Activated CD8-positive, alpha-beta memory T cell treated with anti-CD3 and anti-CD28 coated beads, Interleukin-2, amount 10 ng/mL, durations not matched to agents 7 days and 5 days (primary cell): ENCODE measurements at regions not wholly inside any gene's neighbourhood (a gene's known extent, or its start where the extent isn't known, plus 50 kb on each side); places are given as distances from the start of the nearest gene placed in this dataset.
"Not testable (repeated sequence)": the region's sequence is repeated elsewhere in the genome, so short reads cannot be mapped to it uniquely, and the experiment has no call there.

Experiments
- ATAC-seq: fragments of 150-1000 bp; cut with Tn5 transposase; one replicate; pipeline ENCODE4 v1.10.0; 2021; ENCODE audit warnings: moderate library complexity
- CTCF ChIA-PET: fragments of 350-600 bp; sonication (Branson Sonifier 250); formaldehyde crosslinking; loops from one replicate; lab custom pipeline; 2021; ENCODE audit warnings: antibody characterized with exemption; lab: Charles Lee
- DNase-seq: peaks from one replicate; pipeline ENCODE4 v3.0.0-alpha.2; 2020
- H3K27ac Mint-ChIP-seq: one replicate; pipeline ENCODE4 v1.8.0; 2021; ENCODE audit warnings: mild to moderate bottlenecking, mixed read lengths
- H3K27me3 Mint-ChIP-seq: one replicate; pipeline ENCODE4 v1.8.0; 2021; ENCODE audit warnings: mixed read lengths
- H3K36me3 Mint-ChIP-seq: one replicate; pipeline ENCODE4 v1.8.0; 2021; ENCODE audit warnings: mild to moderate bottlenecking, mixed read lengths
- H3K4me1 Mint-ChIP-seq: one replicate; pipeline ENCODE4 v1.8.0; 2021; ENCODE audit warnings: mixed read lengths
- H3K4me3 Mint-ChIP-seq: one replicate; pipeline ENCODE4 v1.8.0; 2021; ENCODE audit warnings: mild to moderate bottlenecking, moderate library complexity, mixed read lengths
- H3K9me3 Mint-ChIP-seq: one replicate; pipeline ENCODE4 v1.8.0; 2022; ENCODE audit warnings: low read depth, mixed read lengths

- H3K4me1 Mint-ChIP-seq, CTCF ChIA-PET, DNase-seq, H3K36me3 Mint-ChIP-seq, H3K4me3 Mint-ChIP-seq, ATAC-seq, H3K9me3 Mint-ChIP-seq, H3K27me3 Mint-ChIP-seq, H3K27ac Mint-ChIP-seq: not testable (repeated sequence)
Observed at GRCh38 chr2:37722971-37723370, 51.5 kb upstream of the CDC42EP3 start.

DNA sequence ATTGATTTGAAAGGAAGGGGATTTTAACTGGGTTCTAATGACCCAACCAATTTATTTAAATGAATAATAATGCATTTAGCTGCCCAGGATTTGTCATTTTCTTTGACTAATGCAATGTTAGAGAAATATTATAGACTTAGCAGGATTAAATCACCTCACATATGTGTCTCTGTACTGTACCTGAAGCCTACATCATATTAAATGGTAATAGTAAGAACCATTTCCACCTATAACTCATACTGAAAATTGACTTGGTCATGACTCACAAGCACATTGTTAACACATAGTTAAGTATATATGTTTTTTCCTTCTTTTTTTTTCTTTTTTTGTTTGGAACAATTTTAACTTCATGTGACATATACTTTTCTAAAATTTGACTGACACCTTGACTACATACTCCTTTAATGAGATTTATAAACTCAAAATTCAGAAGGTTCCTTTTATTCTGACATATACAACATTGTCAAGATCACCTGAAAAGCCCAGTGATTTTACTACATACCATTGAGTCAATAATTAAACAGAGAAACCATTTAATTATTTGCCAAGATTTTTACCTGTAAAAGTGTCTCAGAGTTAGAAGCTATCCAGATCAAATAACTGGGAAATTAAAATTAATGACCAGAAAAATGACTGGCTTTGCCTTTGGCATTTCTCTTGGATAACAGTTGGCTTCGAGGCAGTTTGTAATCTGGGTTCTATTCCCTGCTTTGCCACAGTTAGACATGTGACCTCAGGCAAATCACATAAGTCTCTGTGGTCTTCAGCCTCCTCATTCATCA, 58.8 kb upstream of the CDC42EP3 start:
- H3K4me1 Mint-ChIP-seq, result peaks cover 4% of the 10 kb centered on the region
- H3K4me3 Mint-ChIP-seq, result no peak overlapping the region
- no peak for DNase-seq
- CTCF ChIA-PET, result no interaction called here
- ATAC-seq, result no peak
- H3K27ac Mint-ChIP-seq, result no peak overlapping the region
- peaks cover 3% of the 10 kb centered on the region for H3K27me3 Mint-ChIP-seq
- no peaks in the 10 kb centered on the region for H3K36me3 Mint-ChIP-seq
- no peaks in the 10 kb centered on the region for H3K9me3 Mint-ChIP-seq

- H3K36me3 Mint-ChIP-seq, ATAC-seq, DNase-seq, H3K27ac Mint-ChIP-seq, H3K27me3 Mint-ChIP-seq, H3K9me3 Mint-ChIP-seq, H3K4me3 Mint-ChIP-seq, CTCF ChIA-PET, H3K4me1 Mint-ChIP-seq: not testable (repeated sequence)
Observed at GRCh38 chr2:37732412-37732811, 61.0 kb upstream of the CDC42EP3 start.

DNA sequence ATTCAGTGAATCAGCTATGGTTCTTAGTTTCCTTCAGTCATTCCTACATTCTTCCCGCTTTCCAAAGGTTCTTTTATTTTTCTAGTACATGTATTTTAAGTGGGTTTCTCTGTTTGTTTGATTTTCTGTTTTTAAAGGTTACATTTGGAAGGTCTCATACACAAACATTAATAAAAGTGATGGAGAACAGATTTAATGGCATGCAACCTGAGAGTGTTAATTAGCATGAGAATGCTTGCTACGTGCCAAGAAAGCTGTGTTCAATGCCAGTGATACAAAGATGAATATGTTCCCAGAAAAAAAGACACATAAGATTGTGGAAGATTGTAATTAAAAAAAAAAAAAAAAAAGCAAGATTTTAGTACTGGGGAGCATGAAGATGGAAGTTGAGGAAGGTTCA, 61.8 kb upstream of the CDC42EP3 start:
- ATAC-seq (no peak), DNase-seq (no peak)
- no peak overlapping the region for H3K4me3 Mint-ChIP-seq
- H3K4me1 Mint-ChIP-seq, result peaks cover 4% of the 10 kb centered on the region
- H3K36me3 Mint-ChIP-seq, result no peaks in the 10 kb centered on the region
- H3K27ac Mint-ChIP-seq, result no peak overlapping the region
- peaks cover 3% of the 10 kb centered on the region for H3K27me3 Mint-ChIP-seq
- H3K9me3 Mint-ChIP-seq, result no peaks in the 10 kb centered on the region
- CTCF ChIA-PET, result interaction anchor here (1.3 kb wide), 1 partner anchor 9 kb away, joined by 4 read pairs; no protein-coding TSS in a partner anchor

DNA sequence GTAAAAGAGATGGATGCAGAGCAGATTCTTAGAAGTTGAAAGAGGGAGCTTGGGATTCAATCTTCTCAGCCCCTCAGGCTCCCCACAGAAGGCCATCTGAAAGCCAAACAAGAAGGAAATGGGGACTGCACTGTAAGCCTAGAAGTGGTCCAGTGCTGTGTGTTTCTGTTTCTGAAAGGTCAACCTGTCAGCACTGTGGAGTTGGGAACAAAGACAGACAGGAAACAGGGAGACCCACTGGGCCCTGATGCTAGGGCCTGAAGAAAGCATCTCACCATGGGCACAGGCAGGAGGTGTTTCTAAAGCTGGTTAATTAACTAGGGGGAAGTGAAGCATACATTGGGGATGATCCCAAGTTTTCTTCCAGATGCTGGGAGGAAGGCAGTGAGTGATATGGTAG, 62.5 kb upstream of the CDC42EP3 start:
- H3K27me3 Mint-ChIP-seq, H3K4me1 Mint-ChIP-seq, DNase-seq, H3K4me3 Mint-ChIP-seq, H3K27ac Mint-ChIP-seq, ATAC-seq, H3K9me3 Mint-ChIP-seq, H3K36me3 Mint-ChIP-seq: not testable (repeated sequence)
- CTCF ChIA-PET, result interaction anchor here (1.3 kb wide), 1 partner anchor 9 kb away, joined by 4 read pairs; no protein-coding TSS in a partner anchor

DNA sequence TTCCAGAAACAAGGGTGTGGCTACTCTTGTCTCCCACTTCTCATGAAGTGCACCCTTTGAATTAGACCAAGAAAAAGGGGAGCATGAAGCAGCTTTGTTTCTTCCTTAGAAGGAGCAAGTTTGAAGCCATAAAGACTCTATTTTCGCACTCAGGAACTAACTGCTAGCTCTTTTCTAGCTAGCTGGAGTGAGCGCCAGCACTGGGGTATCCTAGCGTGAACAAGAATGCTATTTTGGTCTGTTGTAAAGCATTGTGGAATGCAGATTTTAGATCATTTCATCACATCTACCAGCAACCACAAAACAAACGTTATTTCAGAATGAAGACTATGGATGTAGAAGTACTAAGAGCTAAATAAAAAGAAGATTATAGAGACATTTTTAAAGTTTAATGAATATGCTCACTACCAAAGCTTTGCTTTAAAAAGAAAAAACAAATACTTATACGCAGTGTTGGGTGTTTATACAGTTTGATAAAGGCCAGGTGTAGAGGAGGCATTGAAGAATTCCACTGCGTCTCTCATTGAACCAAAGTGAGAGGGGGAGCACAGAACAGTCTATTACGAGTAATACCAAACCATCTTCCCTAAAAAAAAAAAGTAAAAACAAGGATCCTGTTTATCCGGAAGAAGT, 63.6 kb upstream of the CDC42EP3 start:
- CTCF ChIA-PET, H3K36me3 Mint-ChIP-seq, H3K9me3 Mint-ChIP-seq, H3K4me3 Mint-ChIP-seq, H3K27ac Mint-ChIP-seq, H3K4me1 Mint-ChIP-seq, H3K27me3 Mint-ChIP-seq, DNase-seq, ATAC-seq: not testable (repeated sequence)

GRCh38 chr2:37735524-37735910, 64.1 kb upstream of the CDC42EP3 start:
- ATAC-seq, CTCF ChIA-PET, H3K36me3 Mint-ChIP-seq, H3K9me3 Mint-ChIP-seq, H3K4me3 Mint-ChIP-seq, H3K27me3 Mint-ChIP-seq, DNase-seq, H3K27ac Mint-ChIP-seq, H3K4me1 Mint-ChIP-seq: not testable (repeated sequence)

DNA sequence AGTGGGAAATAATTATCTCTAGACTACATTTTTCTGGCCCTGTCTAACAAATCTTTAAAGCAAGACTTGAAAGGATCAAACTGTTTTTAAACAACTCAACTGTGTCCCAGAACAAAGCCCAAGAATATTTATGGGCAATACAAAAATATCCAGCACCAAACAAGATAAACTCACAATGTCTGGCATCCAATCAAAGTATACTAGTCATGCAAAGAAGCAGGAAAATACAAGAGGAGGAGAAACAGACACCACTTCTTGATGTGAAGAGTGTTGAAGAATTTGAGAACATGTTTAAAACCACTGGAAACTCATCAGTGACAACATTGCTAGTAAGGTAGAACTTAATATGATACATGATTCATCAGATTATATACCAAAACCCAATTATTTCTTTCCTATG, 66.1 kb upstream of the CDC42EP3 start:
- CTCF ChIA-PET, result no interaction called here
- Mint-ChIP-seq H3K27me3 (no peaks in the 10 kb centered on the region), H3K4me3 (no peak overlapping the region), H3K36me3 (no peaks in the 10 kb centered on the region), H3K9me3 (no peaks in the 10 kb centered on the region), H3K4me1 (no peaks in the 10 kb centered on the region), H3K27ac (no peak overlapping the region)
- no peak for DNase-seq
- ATAC-seq, result no peak

GRCh38 chr2:37738266-37738885, 66.9 kb upstream of the CDC42EP3 start:
- ATAC-seq (no peak), DNase-seq (no peak)
- CTCF ChIA-PET, result no interaction called here
- no peaks in the 10 kb centered on the region for H3K9me3 Mint-ChIP-seq
- H3K27ac Mint-ChIP-seq, result no peak overlapping the region
- no peaks in the 10 kb centered on the region for H3K4me1 Mint-ChIP-seq
- H3K36me3 Mint-ChIP-seq, result no peaks in the 10 kb centered on the region
- H3K27me3 Mint-ChIP-seq, result no peaks in the 10 kb centered on the region
- no peak overlapping the region for H3K4me3 Mint-ChIP-seq

DNA sequence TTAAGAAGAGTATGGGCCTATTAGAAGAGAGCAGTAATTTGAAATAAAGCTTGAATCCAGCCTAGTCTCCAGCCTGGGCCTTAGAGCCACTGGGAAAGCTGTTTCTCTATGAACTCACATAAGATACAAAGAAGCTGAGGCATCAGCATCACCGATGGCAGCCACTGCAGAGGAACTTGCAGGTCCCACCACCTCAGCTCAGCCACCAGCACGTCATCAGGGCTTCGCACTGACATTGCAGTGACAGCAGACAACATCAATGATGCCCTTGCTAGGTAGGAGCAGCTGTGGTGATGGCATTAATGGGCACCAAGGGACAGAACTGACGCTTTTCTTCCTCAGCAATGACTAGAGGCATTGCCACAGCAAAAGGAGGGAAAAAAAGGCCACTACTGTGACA, 67.7 kb upstream of the CDC42EP3 start:
- no peak overlapping the region for H3K27ac Mint-ChIP-seq
- no peaks in the 10 kb centered on the region for H3K9me3 Mint-ChIP-seq
- no peaks in the 10 kb centered on the region for H3K4me1 Mint-ChIP-seq
- CTCF ChIA-PET, result no interaction called here
- no peaks in the 10 kb centered on the region for H3K27me3 Mint-ChIP-seq
- H3K4me3 Mint-ChIP-seq, result no peak overlapping the region
- no peak for DNase-seq
- no peak for ATAC-seq
- H3K36me3 Mint-ChIP-seq, result no peaks in the 10 kb centered on the region

GRCh38 chr2:37740164-37740739, 68.8 kb upstream of the CDC42EP3 start:
- CTCF ChIA-PET, result no interaction called here
- Mint-ChIP-seq H3K36me3 (no peaks in the 10 kb centered on the region), H3K27ac (no peak overlapping the region), H3K4me1 (no peaks in the 10 kb centered on the region), H3K27me3 (no peaks in the 10 kb centered on the region), H3K4me3 (no peak overlapping the region), H3K9me3 (no peaks in the 10 kb centered on the region)
- ATAC-seq, result no peak
- DNase-seq, result no peak

DNA sequence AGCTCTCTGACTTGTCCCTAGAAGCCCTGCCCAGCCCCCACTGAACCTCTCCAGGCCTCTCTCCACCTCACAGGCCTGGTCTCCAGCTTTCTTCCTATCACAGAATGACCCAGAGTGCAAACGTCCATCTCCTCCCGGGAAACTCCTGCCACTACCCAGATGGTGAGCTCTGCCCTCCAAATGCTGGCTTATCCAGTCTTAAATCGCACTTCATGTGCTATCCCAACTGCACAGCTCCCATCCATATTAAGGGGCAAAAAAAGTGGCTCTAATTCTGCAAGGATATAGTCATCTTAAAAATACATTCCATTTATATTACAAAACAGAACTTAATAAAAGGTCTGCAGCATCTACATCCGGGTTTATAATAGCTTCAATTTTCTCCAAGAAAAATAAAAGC, 70.8 kb upstream of the CDC42EP3 start:
- ATAC-seq (no peak), DNase-seq (no peak)
- Mint-ChIP-seq H3K4me1 (no peaks in the 10 kb centered on the region), H3K27ac (no peak overlapping the region), H3K36me3 (no peaks in the 10 kb centered on the region), H3K9me3 (no peaks in the 10 kb centered on the region), H3K27me3 (no peaks in the 10 kb centered on the region), H3K4me3 (no peak overlapping the region)
- CTCF ChIA-PET, result interaction anchor here (1.2 kb wide), 1 partner anchor 8 kb away, joined by 4 read pairs; no protein-coding TSS in a partner anchor

GRCh38 chr2:37744010-37744409, 72.6 kb upstream of the CDC42EP3 start:
- H3K4me1 Mint-ChIP-seq, result no peaks in the 10 kb centered on the region
- CTCF ChIA-PET, result no interaction called here
- no peaks in the 10 kb centered on the region for H3K27me3 Mint-ChIP-seq
- DNase-seq (no peak), ATAC-seq (no peak)
- H3K27ac Mint-ChIP-seq, result no peak overlapping the region
- H3K4me3 Mint-ChIP-seq, result no peak overlapping the region
- no peaks in the 10 kb centered on the region for H3K9me3 Mint-ChIP-seq
- no peaks in the 10 kb centered on the region for H3K36me3 Mint-ChIP-seq
